ENCODE measurements at regions not wholly inside any gene's neighbourhood (a gene's known extent, or its start where the extent isn't known, plus 50 kb on each side); places are given as distances from the start of the nearest gene placed in this dataset.
A peak's percentile ranks its signal among the peaks of the same experiment; 100 is the strongest.
"Not testable (repeated sequence)": the region's sequence is repeated elsewhere in the genome, so short reads cannot be mapped to it uniquely, and the experiment has no call there.

DNA sequence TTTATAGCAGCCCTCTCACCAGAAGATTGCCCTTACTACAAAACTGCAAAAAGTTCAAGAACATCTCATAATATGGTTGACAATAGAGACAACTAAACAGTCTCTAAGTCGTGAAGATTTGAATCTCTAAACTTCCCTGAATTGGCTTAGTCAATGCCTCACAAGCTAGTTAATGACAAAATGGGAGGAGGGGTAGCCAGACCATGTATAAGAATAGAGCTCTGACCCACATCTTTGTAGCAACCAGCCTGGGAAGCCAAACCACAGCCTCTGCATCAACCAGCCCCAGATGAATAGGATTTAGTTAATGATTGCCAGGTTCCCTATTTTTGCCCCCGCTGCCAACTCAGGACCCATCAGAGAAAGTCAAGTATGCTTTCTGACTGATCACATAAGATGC, 1265.9 kb upstream of the PCDH10 start:
- not testable (repeated sequence) for DNase-seq (ENCODE audit: low read depth)

GRCh38 chr4:131925662-131926061, 1223.4 kb upstream of the PCDH10 start:
- DNase-seq (ENCODE audit: low read depth), result not testable (repeated sequence)

- peak; percentile 8 for DNase-seq (ENCODE audit: low read depth)
These were observed 1181.4 kb upstream of the PCDH10 start for GRCh38 chr4:131967646-131968045.

DNA sequence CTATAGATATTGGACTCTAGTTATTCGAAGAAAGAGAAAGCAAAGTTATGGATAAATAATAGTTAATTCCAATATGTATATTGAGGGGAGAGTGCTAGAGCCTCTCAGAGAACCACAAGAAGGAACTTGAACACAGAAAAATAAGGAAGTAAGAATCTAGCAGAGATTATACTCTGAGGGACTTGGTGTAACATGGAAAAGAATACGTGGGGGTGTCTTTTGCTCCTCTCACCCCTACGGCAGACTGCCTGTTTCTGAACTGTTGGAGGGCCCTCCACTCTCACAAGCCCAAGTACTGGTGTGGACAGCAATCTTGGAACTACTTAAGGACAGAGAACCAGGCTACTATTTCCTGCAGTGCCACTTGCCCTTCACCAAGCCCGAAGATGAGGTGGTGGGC, 1174.4 kb upstream of the PCDH10 start:
- DNase-seq (ENCODE audit: low read depth), result no peak

DNA sequence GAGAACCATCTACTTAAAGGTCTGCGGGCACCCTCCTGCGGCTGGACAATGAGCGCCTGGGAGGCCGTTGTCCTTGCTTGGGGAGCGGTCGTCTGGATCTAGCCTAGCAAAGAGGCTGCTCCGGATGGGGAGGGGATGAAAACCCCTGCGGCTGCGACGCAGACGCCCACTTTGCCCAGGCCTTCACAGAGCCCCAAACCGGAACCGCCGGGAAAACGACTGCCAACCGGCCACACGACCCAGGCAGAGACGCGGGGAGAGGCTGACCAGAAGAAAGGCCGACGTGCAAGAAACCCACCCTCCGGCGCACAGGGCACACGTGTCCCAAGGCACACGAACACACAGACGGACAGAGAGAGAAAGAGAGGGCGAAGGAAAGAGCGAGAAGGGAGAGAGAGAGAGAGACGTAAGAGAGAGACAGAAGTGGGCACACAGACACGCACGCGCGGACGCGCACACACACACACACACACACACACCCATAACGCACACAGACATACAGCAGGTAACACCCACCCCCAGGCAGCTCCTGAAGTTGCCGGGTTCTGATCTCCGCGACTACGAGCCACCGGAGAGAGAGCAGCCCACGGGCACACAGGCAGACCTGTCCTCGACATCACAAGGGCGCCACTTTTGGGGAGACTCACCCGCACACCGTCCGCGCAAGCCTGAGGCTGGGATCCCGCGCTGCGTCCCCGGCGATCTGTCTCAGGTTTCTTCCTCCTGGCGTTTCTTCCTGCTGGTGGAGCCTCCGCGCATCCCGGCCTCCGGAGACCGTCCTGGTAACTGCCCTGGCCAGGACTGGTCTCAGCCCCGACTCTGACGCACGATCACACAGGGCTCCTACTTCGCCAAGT, 1173.6 kb upstream of the PCDH10 start:
- DNase-seq (ENCODE audit: low read depth), result not testable (repeated sequence)

- not testable (repeated sequence) for DNase-seq (ENCODE audit: low read depth)
These were observed 1172.7 kb upstream of the PCDH10 start for GRCh38 chr4:131976133-131977002.

DNA sequence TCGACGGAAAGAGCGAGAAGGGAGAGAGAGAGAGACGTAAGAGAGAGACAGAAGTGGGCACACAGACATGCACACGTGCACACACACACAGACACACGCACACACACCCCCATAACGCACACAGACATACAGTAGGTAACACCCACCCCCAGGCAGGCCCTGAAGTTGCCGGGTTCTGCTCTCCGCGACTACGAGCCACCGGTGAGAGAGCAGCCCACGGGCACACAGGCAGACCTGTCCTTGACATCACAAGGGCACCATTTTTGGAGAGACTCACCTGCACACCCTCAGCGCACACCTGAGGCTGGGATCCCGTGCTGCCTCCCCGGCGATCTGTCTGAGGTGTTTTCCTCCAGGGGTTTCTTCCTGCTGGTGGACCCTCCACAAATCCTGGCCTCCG, 1171.0 kb upstream of the PCDH10 start:
- no peak for DNase-seq (ENCODE audit: low read depth)

- DNase-seq (ENCODE audit: low read depth), result no peak
These were observed 1159.5 kb upstream of the PCDH10 start for GRCh38 chr4:131989576-131989975.

GRCh38 chr4:132001542-132001941, 1147.6 kb upstream of the PCDH10 start:
- DNase-seq (ENCODE audit: low read depth), result peak; percentile 20

DNA sequence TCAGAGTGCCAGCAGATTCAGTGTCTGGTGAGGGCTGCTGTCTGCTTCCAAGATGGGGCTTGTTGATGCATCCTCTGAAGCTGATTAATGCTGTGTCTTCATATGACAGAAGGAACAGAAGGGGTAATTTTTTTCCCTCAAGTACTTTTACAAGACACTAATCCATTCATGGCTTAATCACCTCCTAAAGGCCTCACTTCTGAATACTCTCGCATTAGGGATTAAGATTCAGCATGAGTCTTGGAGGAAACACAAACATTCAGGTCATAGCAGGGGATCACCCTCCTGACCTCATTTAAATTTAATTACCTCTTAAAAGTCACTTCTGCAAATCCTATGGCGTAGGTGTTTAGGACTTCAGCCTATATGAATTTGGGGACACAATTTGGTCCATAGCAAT, 1145.5 kb upstream of the PCDH10 start:
- no peak for DNase-seq (ENCODE audit: low read depth)

- DNase-seq (ENCODE audit: low read depth), result no peak
These were observed 1133.8 kb upstream of the PCDH10 start for GRCh38 chr4:132015321-132015720.

- no peak for DNase-seq (ENCODE audit: low read depth)
These were observed 1132.3 kb upstream of the PCDH10 start for GRCh38 chr4:132016703-132017350.

DNA sequence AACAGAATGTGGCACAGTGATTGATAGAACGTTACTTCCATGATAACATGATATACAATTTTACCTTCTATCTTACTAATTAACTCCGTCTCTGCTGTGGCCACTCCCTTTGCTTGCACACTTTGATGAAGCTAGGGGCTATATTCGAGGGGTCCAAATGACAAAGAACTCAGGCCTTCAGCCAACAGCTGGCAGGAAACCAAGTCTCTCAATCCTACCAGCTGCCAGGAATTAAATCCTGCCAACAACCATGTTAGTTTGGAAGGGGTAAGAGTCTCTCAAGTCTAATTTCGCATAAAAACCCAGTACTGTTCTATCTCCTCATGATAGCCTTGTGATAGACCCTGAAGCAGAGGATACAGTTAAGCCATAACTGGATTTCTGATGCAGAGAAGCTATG, 1122.9 kb upstream of the PCDH10 start:
- no peak for DNase-seq (ENCODE audit: low read depth)

DNA sequence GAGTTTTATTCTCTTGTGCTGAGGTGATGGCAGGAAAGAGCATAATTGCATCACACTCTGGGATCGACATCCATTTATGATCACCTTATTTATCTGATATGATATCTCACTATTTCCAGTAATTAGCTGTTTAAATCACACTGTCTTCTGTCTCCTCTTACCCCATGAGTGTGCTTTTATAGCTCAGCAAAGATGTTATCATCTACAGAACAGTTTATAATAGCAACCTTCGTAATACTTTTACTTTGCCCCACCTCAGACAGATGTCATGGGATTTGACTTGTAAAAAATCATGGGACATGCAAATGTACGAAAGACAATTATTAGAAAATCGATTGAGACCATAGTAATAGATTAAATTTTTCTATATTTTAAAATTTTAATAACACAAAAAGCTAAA, 1122.3 kb upstream of the PCDH10 start:
- DNase-seq (ENCODE audit: low read depth), result no peak

DNA sequence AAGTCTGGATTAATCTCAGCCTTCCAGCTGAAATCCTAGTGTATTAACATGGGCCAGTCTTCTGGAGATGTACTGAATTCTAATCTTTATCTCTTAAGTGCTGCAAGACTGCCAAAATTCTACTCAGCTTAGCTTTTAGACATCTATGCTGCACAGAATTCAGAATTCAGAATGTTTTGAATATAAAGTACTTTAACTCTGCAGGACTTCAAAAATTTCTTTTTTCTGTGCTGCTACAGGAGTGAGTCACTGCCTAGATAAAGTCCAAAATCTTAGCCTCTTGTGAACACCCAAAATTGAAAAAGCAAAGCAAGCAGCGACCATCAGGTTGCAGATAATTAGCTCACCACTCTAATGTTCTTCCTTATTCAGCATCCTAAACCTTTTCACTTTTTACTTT, 1092.6 kb upstream of the PCDH10 start:
- no peak for DNase-seq (ENCODE audit: low read depth)

GRCh38 chr4:132059227-132059626, 1089.9 kb upstream of the PCDH10 start:
- DNase-seq (ENCODE audit: low read depth), result no peak

- DNase-seq (ENCODE audit: low read depth), result no peak
These were observed 1086.4 kb upstream of the PCDH10 start for GRCh38 chr4:132062611-132063239.

- no peak for DNase-seq (ENCODE audit: low read depth)
These were observed 1085.3 kb upstream of the PCDH10 start for GRCh38 chr4:132063829-132064228.

- DNase-seq (ENCODE audit: low read depth), result peak; percentile 7
These were observed 1083.1 kb upstream of the PCDH10 start for GRCh38 chr4:132065940-132066495.

DNA sequence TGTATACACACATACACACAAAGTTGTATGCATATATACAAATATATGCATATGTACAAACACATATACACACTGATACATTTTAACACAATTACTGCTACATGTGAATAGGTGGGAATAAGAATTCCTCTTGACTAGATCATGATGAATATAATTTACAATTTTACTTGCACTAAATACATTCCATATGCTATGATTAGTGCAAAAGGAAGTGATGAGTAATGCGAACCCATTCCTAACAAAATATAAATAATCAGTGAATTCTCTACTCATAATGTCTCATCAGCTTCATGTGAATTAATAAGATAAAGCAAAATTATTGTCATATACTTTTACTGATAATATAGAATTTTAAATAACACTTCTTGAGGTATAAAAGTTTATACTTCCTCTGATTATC, 1077.3 kb upstream of the PCDH10 start:
- no peak for DNase-seq (ENCODE audit: low read depth)

- DNase-seq (ENCODE audit: low read depth), result no peak
These were observed 1072.3 kb upstream of the PCDH10 start for GRCh38 chr4:132076829-132077228.

- no peak for DNase-seq (ENCODE audit: low read depth)
These were observed 1064.0 kb upstream of the PCDH10 start for GRCh38 chr4:132085105-132085504.

Measured in GM04504 (cell line).